ENCODE measurements at regions not wholly inside any gene's neighbourhood (a gene's known extent, or its start where the extent isn't known, plus 50 kb on each side); places are given as distances from the start of the nearest gene placed in this dataset.

GRCh38 chr10:109741712-109742111 lies 181.6 kb downstream of the XPNPEP1 start:
- no peaks in the 10 kb centered on the region for H3K4me1 ChIP-seq (ENCODE audit: control insufficient read depth in 1 of 2, insufficient read depth in 1 of 2, low read depth in 1 of 2, low read length in 1 of 2)
- no peak overlapping the region for H3K4me3 ChIP-seq (ENCODE audit: low read depth in 1 of 2, low read length in 1 of 2)
- TF ChIP-seq, protein P1, sequence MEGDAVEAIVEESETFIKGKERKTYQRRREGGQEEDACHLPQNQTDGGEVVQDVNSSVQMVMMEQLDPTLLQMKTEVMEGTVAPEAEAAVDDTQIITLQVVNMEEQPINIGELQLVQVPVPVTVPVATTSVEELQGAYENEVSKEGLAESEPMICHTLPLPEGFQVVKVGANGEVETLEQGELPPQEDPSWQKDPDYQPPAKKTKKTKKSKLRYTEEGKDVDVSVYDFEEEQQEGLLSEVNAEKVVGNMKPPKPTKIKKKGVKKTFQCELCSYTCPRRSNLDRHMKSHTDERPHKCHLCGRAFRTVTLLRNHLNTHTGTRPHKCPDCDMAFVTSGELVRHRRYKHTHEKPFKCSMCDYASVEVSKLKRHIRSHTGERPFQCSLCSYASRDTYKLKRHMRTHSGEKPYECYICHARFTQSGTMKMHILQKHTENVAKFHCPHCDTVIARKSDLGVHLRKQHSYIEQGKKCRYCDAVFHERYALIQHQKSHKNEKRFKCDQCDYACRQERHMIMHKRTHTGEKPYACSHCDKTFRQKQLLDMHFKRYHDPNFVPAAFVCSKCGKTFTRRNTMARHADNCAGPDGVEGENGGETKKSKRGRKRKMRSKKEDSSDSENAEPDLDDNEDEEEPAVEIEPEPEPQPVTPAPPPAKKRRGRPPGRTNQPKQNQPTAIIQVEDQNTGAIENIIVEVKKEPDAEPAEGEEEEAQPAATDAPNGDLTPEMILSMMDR (IDR thresholded peaks at IDR 0.05): no peak
- no peak overlapping the region for H3K27ac ChIP-seq
- H3K36me3 ChIP-seq: no peaks in the 10 kb centered on the region
- H3K9me3 ChIP-seq: no peaks in the 10 kb centered on the region
- no peaks in the 10 kb centered on the region for H3K27me3 ChIP-seq

DNA sequence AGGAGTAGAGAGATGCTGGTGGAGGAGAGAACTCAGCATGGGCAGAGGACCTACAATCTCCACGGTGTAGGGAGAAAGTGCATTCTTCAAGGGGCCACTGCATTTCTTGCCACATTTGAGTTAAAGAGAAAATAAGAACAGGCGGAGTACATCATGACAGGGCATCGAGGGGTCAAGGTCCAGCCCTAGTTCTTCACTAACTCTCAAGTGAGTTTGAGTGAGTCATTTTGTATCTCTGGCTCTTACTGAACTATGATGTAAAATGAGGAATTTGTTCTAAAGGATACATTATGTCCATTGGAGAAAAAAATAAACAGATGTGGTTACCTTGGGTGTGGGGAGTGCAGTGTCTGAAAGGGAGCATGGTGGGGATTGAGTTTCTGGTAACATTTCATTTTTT lies 182.9 kb downstream of the XPNPEP1 start:
- H3K4me3 ChIP-seq (ENCODE audit: low read depth in 1 of 2, low read length in 1 of 2): no peak overlapping the region
- TF ChIP-seq, protein P1 (IDR thresholded peaks at IDR 0.05): no peak
- no peaks in the 10 kb centered on the region for H3K36me3 ChIP-seq
- H3K9me3 ChIP-seq: no peaks in the 10 kb centered on the region
- H3K27me3 ChIP-seq: no peaks in the 10 kb centered on the region
- H3K4me1 ChIP-seq (ENCODE audit: control insufficient read depth in 1 of 2, insufficient read depth in 1 of 2, low read depth in 1 of 2, low read length in 1 of 2): no peaks in the 10 kb centered on the region
- no peak overlapping the region for H3K27ac ChIP-seq

DNA sequence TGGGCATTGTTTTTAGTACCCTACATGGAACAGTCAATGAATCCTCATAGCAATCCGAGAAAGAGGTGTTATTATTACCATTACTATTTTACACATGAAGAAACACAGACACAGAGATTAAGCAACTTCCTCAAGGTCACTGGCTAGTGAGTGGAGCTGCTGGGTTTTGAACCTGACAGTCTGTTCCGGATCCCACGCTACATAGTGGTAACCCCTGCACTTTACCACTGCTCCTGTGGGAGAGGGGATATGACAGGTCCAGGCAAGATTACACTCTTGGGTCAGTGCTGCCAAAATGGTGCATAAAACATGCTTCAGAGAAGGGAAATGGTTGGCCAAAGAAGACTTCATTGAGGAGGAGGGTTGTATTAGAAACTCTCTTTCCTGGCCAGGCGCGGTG lies 185.7 kb downstream of the XPNPEP1 start:
- no peaks in the 10 kb centered on the region for H3K27me3 ChIP-seq

GRCh38 chr10:109737009-109737408 lies 186.3 kb downstream of the XPNPEP1 start:
- Histone ChIP-seq H3K36me3 (no peaks in the 10 kb centered on the region), H3K9me3 (no peaks in the 10 kb centered on the region), H3K27me3 (no peaks in the 10 kb centered on the region), H3K27ac (no peak overlapping the region), H3K4me3 (ENCODE audit: low read depth in 1 of 2, low read length in 1 of 2) (no peak overlapping the region), H3K4me1 (ENCODE audit: control insufficient read depth in 1 of 2, insufficient read depth in 1 of 2, low read depth in 1 of 2, low read length in 1 of 2) (no peaks in the 10 kb centered on the region)
- TF ChIP-seq, protein P1 (IDR thresholded peaks at IDR 0.05): no peak

More for the DNA sequence above, 185.7 kb downstream of the XPNPEP1 start:
- H3K4me3 ChIP-seq (ENCODE audit: low read depth in 1 of 2, low read length in 1 of 2): no peak overlapping the region
- H3K27ac ChIP-seq: no peak overlapping the region
- no peaks in the 10 kb centered on the region for H3K9me3 ChIP-seq
- H3K36me3 ChIP-seq: no peaks in the 10 kb centered on the region
- H3K4me1 ChIP-seq (ENCODE audit: control insufficient read depth in 1 of 2, insufficient read depth in 1 of 2, low read depth in 1 of 2, low read length in 1 of 2): no peaks in the 10 kb centered on the region
- TF ChIP-seq, protein P1 (IDR thresholded peaks at IDR 0.05): no peak

- H3K27ac ChIP-seq: no peak overlapping the region
- no peaks in the 10 kb centered on the region for H3K4me1 ChIP-seq (ENCODE audit: control insufficient read depth in 1 of 2, insufficient read depth in 1 of 2, low read depth in 1 of 2, low read length in 1 of 2)
Measured at GRCh38 chr10:109735776-109736175, 187.5 kb downstream of the XPNPEP1 start.

More at GRCh38 chr10:109735776-109736175, 187.5 kb downstream of the XPNPEP1 start:
- no peaks in the 10 kb centered on the region for H3K9me3 ChIP-seq
- TF ChIP-seq, protein P1 (IDR thresholded peaks at IDR 0.05): no peak
- no peaks in the 10 kb centered on the region for H3K27me3 ChIP-seq
- no peaks in the 10 kb centered on the region for H3K36me3 ChIP-seq
- no peak overlapping the region for H3K4me3 ChIP-seq (ENCODE audit: low read depth in 1 of 2, low read length in 1 of 2)
